GM06990 (cell line): ENCODE measurements at regions not wholly inside any gene's neighbourhood (a gene's known extent, or its start where the extent isn't known, plus 50 kb on each side); places are given as distances from the start of the nearest gene placed in this dataset.

Experiments used
- DNase-seq: peaks from one replicate; pipeline ENCODE4 v3.0.0-alpha.2; 2011; ENCODE audit not compliant: insufficient read length; ENCODE audit errors: extremely low read depth
- H3K27me3 ChIP-seq: replicated peaks from 2 replicates; pipeline ENCODE4 v1.6.0; 2011; ENCODE audit warnings: low read length; ENCODE audit not compliant: control insufficient read depth, insufficient read depth
- H3K36me3 ChIP-seq: 2 replicates; pipeline ENCODE4 v1.5.1; 2011; ENCODE audit warnings: low read length; ENCODE audit not compliant: control insufficient read depth, insufficient read depth
- H3K4me3 ChIP-seq: replicated peaks from 2 replicates; pipeline ENCODE4 v1.5.1; 2011; ENCODE audit warnings: low read depth, mild to moderate bottlenecking, control low read depth, low read length
- CTCF ChIP-seq: IDR thresholded peaks from 2 replicates; pipeline ENCODE4 v1.5.1; 2011; ENCODE audit warnings: low read length, control low read depth, mild to moderate bottlenecking, inconsistent platforms; ENCODE audit not compliant: insufficient read depth, poor library complexity, severe bottlenecking

DNA sequence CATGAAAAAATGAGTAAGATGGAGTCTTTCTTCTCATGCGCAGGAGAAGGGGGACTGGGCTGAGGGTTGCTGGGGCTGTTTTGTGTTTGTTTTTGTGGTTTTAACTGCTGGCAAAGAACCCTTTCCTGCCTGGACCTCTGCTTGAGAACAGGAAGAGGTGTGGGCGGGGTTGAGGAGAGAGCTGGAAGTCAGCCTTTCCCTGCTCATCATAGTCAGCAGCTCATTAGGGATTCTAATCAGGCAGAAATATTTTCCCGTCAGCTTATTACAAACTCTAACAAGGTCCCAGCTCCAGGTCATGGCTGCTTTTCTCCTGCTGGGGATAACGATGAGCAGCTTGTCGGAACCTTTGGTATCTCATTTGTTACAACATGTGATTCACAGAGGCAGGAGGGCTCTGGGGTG lies 185.0 kb upstream of the NRXN3 start:
- no peaks in the 10 kb centered on the region for H3K36me3 ChIP-seq
- DNase-seq: no peak
- TF ChIP-seq CTCF: no peak
- peaks cover 1% of the 10 kb centered on the region; the same call in 1 of the 2 replicates for H3K27me3 ChIP-seq
- no peak overlapping the region for H3K4me3 ChIP-seq

DNA sequence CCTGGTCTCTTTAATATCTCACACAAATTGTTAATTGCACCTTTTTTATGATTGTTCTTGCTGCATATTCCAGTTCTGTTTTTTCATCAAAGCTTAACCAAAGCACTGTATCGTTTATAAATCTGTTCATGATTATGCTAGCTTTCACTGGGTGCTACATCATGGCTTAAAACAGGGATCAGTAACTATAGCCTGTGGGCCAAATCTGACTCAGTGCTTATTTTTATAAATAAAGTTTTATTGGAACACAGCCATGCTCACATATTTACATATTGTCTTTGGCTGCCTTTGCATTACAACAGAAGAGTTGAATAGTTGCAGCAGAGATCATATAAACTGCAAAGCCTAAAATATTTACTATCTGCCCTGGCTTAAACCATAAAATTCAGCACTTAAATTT lies 183.4 kb upstream of the NRXN3 start:
- Histone ChIP-seq H3K36me3 (no peaks in the 10 kb centered on the region), H3K4me3 (no peak overlapping the region), H3K27me3 (0 out of 2 replicates have a peak, but pooled peaks cover 1% of the 10 kb centered on the region)
- no peak for TF ChIP-seq CTCF
- DNase-seq: no peak

- Histone ChIP-seq H3K36me3 (no peaks in the 10 kb centered on the region), H3K27me3 (no peaks in the 10 kb centered on the region), H3K4me3 (no peak overlapping the region)
- DNase-seq: no peak
- no peak for TF ChIP-seq CTCF
Observed at GRCh38 chr14:77988096-77988870, 181.9 kb upstream of the NRXN3 start.

- no peaks in the 10 kb centered on the region for H3K27me3 ChIP-seq
- H3K4me3 ChIP-seq: no peak overlapping the region
- TF ChIP-seq CTCF: no peak
- no peaks in the 10 kb centered on the region for H3K36me3 ChIP-seq
- no peak for DNase-seq
Observed at GRCh38 chr14:77988970-77989369, 181.2 kb upstream of the NRXN3 start.

- Histone ChIP-seq H3K36me3 (no peaks in the 10 kb centered on the region), H3K27me3 (no peaks in the 10 kb centered on the region), H3K4me3 (no peak overlapping the region)
- DNase-seq: no peak
- TF ChIP-seq CTCF: no peak
Observed at GRCh38 chr14:77989441-77989991, 180.7 kb upstream of the NRXN3 start.

DNA sequence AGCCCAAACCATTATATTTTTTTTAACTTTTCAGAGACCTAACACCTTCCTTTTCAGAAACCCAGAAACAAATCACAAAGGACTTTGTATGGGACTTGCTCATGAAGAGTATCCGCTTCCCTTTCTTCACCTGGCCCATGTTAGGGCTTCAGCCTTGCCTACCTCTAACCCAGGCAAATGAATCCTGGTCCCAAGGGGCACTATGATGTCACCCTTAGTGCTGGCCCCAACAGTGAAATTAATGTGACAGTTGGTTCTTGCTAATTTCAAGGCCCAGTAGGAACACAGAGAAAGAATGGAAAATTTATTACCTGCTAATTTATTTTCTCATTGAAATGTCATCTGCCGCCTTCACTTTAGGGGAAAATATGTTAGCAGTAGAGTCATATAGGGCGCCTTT lies 179.8 kb upstream of the NRXN3 start:
- no peak for TF ChIP-seq CTCF
- H3K4me3 ChIP-seq: no peak overlapping the region
- no peak for DNase-seq
- no peaks in the 10 kb centered on the region for H3K27me3 ChIP-seq
- no peaks in the 10 kb centered on the region for H3K36me3 ChIP-seq
